DND-41 (cell line): ENCODE measurements at regions not wholly inside any gene's neighbourhood (a gene's known extent, or its start where the extent isn't known, plus 50 kb on each side); places are given as distances from the start of the nearest gene placed in this dataset.

Experiments used
- CTCF ChIP-seq: IDR thresholded peaks from 2 replicates; pipeline ENCODE4 v1.5.1; 2012; ENCODE audit warnings: borderline replicate concordance, low read length, moderate library complexity, mild to moderate bottlenecking; ENCODE audit not compliant: poor library complexity, severe bottlenecking; ENCODE audit errors: extremely low read depth
- EZH2 ChIP-seq: IDR thresholded peaks from 3 replicates; pipeline ENCODE4 v1.6.1; 2012; ENCODE audit warnings: borderline replicate concordance, low read depth, mild to moderate bottlenecking, moderate library complexity, low read length, inconsistent platforms; ENCODE audit not compliant: severe bottlenecking

GRCh38 chr2:125207431-125207830 is 1182.3 kb downstream of the CNTNAP5 start:
- TF ChIP-seq CTCF (no peak), EZH2 (no peak)
